Smooth muscle cell (in vitro differentiated cells): ENCODE measurements at regions not wholly inside any gene's neighbourhood (a gene's known extent, or its start where the extent isn't known, plus 50 kb on each side); places are given as distances from the start of the nearest gene placed in this dataset.

ENCODE experiments used
- DNase-seq: peaks from one replicate; lab custom pipeline; 2025; ENCODE audit not compliant: unreplicated experiment; lab: John Stamatoyannopoulos, UW
- H2AFZ ChIP-seq: fragments of 200-600 bp; sonication (generic); 2 replicates; pipeline ENCODE4 v1.6.0; 2016; ENCODE audit warnings: antibody characterized with exemption, low read depth, mild to moderate bottlenecking
- H3F3A ChIP-seq: fragments of 200-600 bp; sonication (generic); 2 replicates; pipeline ENCODE4 v1.6.0; 2017; ENCODE audit warnings: antibody characterized with exemption, low read depth
- H3K27ac ChIP-seq: fragments of 200-600 bp; sonication (generic); 2 replicates; pipeline ENCODE4 v1.5.1; 2016; ENCODE audit warnings: low read depth, mild to moderate bottlenecking
- H3K27me3 ChIP-seq: fragments of 200-600 bp; sonication (generic); 2 replicates; pipeline ENCODE4 v1.6.1; 2016; ENCODE audit warnings: low read depth, mild to moderate bottlenecking
- H3K36me3 ChIP-seq: fragments of 200-600 bp; sonication (generic); 2 replicates; pipeline ENCODE4 v1.5.1; 2016; ENCODE audit warnings: low read depth
- H3K4me1 ChIP-seq: fragments of 200-600 bp; sonication (generic); 2 replicates; pipeline ENCODE4 v1.5.1; 2016; ENCODE audit warnings: low read depth
- H3K4me2 ChIP-seq: fragments of 200-600 bp; sonication (generic); 2 replicates; pipeline ENCODE4 v1.6.0; 2016; ENCODE audit warnings: mild to moderate bottlenecking
- H3K4me3 ChIP-seq: fragments of 200-600 bp; sonication (generic); 2 replicates; pipeline ENCODE4 v1.5.1; 2016; ENCODE audit warnings: mild to moderate bottlenecking
- H3K79me2 ChIP-seq: fragments of 200-600 bp; sonication (generic); 2 replicates; pipeline ENCODE4 v1.6.0; 2016; ENCODE audit warnings: low read depth, mild to moderate bottlenecking
- H3K9ac ChIP-seq: fragments of 200-600 bp; sonication (generic); 2 replicates; pipeline ENCODE4 v1.6.0; 2016; ENCODE audit warnings: low read depth
- H3K9me3 ChIP-seq: fragments of 200-600 bp; sonication (generic); replicated peaks from 2 replicates; pipeline ENCODE4 v1.5.1; 2016; ENCODE audit warnings: low read depth
- H4K20me1 ChIP-seq: fragments of 200-600 bp; sonication (generic); 2 replicates; pipeline ENCODE4 v1.6.0; 2016; ENCODE audit warnings: low read depth
- WGBS: methylation state at CpG from one replicate; pipeline ENCODE4 v1.1.7; 2016; ENCODE audit warnings: low lambda C conversion rate; 5-methylcytosine and 5-hydroxymethylcytosine counted together
- TF ChIP-seq, protein P1 (sequence below): fragments of 200-600 bp; sonication (generic); IDR thresholded peaks from 2 replicates; pipeline ENCODE4 v1.5.1; 2017; ENCODE audit warnings: borderline replicate concordance, mild to moderate bottlenecking, antibody characterized with exemption; ENCODE audit not compliant: insufficient read depth, poor library complexity, severe bottlenecking

DNA sequence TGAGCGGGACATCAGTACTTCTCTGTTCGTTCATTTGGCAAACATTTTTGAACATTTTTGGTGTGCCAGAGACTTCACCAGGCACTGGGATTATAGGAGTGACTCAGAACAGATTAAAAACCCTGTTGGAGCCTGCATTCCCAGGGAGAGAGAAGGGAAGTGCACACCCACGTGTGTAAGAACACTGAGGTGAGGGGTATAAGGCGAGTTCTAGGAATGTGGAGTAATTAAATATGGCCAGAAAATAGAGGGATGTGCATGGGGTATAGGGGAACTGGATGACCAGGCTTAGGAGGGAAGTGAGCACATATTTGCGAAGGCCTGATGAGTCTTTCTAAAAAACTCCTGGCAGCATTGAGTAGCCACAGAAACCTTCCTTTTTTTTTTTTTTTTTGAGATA lies 401.2 kb upstream of the C2CD4B start:
- Histone ChIP-seq H3K36me3 (no peaks in the 10 kb centered on the region), H3K27me3 (no peaks in the 10 kb centered on the region), H3F3A (peaks cover 13% of the 10 kb centered on the region), H3K4me2 (peak overlapping the region; percentile 16), H3K9me3 (no peaks in the 10 kb centered on the region), H4K20me1 (peaks cover 40% of the 10 kb centered on the region), H3K4me1 (peaks cover 6% of the 10 kb centered on the region), H3K79me2 (no peaks in the 10 kb centered on the region), H3K9ac (no peak overlapping the region), H2AFZ (no peak overlapping the region), H3K4me3 (no peak overlapping the region), H3K27ac (no peak overlapping the region)
- DNase-seq = no peak
- TF ChIP-seq, protein P1, sequence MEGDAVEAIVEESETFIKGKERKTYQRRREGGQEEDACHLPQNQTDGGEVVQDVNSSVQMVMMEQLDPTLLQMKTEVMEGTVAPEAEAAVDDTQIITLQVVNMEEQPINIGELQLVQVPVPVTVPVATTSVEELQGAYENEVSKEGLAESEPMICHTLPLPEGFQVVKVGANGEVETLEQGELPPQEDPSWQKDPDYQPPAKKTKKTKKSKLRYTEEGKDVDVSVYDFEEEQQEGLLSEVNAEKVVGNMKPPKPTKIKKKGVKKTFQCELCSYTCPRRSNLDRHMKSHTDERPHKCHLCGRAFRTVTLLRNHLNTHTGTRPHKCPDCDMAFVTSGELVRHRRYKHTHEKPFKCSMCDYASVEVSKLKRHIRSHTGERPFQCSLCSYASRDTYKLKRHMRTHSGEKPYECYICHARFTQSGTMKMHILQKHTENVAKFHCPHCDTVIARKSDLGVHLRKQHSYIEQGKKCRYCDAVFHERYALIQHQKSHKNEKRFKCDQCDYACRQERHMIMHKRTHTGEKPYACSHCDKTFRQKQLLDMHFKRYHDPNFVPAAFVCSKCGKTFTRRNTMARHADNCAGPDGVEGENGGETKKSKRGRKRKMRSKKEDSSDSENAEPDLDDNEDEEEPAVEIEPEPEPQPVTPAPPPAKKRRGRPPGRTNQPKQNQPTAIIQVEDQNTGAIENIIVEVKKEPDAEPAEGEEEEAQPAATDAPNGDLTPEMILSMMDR = no peak
- 37% methylated on average over 5 of the region's 5 CpGs for WGBS

DNA sequence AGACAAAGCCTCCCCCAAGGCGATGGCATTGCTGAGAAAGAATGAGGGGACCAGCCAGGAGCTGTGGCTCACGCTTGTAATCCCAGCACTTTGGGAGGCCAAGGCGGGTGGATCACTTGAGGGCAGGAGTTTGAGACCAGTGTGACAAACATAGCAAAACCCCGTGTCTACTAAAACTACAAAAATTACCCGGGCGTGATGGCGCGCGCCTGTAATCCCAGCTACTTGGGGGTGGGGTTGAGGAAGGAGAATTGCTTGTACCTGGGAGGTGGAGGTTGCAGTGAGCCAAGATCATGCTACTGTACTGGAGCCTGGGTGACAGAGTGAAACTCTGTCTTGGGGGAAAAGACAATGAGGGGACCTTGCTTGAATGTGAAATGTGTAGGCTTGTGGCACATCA lies 402.4 kb upstream of the C2CD4B start:
- 85% methylated on average over 9 of the region's 9 CpGs for WGBS

DNA sequence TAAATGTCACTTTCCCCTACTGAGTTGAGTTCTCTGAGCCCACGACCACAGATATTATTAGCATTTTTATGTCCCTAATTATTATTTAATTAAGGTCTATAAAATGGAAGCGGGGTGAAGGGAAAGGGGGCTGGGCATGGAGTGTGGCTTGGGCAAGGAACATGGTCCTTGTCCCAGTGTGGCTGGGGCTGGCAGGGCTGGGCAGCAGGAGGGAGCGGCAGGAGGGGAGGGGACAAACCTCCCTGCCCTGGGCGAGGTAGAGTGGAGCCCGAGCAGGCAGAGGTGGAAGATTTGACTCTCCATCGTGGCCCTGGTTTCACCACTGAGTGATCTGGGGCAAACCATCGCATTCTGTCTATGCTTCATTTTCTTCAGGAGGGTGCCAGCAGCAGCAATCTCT lies 402.9 kb upstream of the C2CD4B start:
- Histone ChIP-seq H2AFZ (no peak overlapping the region), H3K36me3 (no peaks in the 10 kb centered on the region), H3K27me3 (no peaks in the 10 kb centered on the region), H3K4me3 (no peak overlapping the region), H3K27ac (no peak overlapping the region), H3K9me3 (no peaks in the 10 kb centered on the region), H3K4me2 (no peak overlapping the region), H3K79me2 (no peaks in the 10 kb centered on the region), H3F3A (peaks cover 13% of the 10 kb centered on the region), H3K9ac (no peak overlapping the region), H3K4me1 (peaks cover 6% of the 10 kb centered on the region), H4K20me1 (peaks cover 53% of the 10 kb centered on the region)
- 93% methylated on average over 7 of the region's 7 CpGs for WGBS
- TF ChIP-seq, protein P1 = no peak
- no peak for DNase-seq

More for the DNA sequence above, 402.4 kb upstream of the C2CD4B start:
- no peak overlapping the region for H2AFZ ChIP-seq
- peaks cover 48% of the 10 kb centered on the region for H4K20me1 ChIP-seq
- no peak overlapping the region for H3K4me2 ChIP-seq
- no peaks in the 10 kb centered on the region for H3K79me2 ChIP-seq
- H3K27me3 ChIP-seq = no peaks in the 10 kb centered on the region
- no peak for DNase-seq
- peaks cover 13% of the 10 kb centered on the region for H3F3A ChIP-seq
- H3K9ac ChIP-seq = no peak overlapping the region
- no peak overlapping the region for H3K27ac ChIP-seq
- H3K4me1 ChIP-seq = peaks cover 6% of the 10 kb centered on the region
- TF ChIP-seq, protein P1 = no peak
- no peaks in the 10 kb centered on the region for H3K9me3 ChIP-seq
- H3K4me3 ChIP-seq = no peak overlapping the region
- no peaks in the 10 kb centered on the region for H3K36me3 ChIP-seq

DNA sequence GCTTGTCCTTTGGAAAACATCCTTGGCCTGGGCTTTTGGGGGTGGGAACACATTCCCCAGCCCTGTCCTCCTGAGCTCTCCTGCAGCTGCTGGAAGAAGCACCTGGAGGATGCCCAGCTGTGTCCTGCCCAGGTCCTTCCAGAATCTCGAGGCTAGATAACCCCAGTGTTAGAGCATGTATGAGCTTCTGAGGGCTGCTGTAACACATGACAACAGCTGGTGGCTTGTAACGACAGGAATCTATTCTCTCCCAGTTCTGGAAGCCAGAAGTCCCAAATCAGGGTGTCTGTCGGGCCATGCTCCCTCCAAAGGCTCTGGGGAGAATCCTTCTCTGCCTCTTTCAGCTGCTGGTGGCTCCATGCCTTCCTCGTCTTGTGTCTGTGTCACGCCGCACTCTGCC lies 403.6 kb upstream of the C2CD4B start:
- no peak for DNase-seq
- no peaks in the 10 kb centered on the region for H3K36me3 ChIP-seq
- no peak overlapping the region for H3K27ac ChIP-seq
- H3K79me2 ChIP-seq = no peaks in the 10 kb centered on the region
- H3K4me2 ChIP-seq = no peak overlapping the region
- H3K9me3 ChIP-seq = no peaks in the 10 kb centered on the region
- H4K20me1 ChIP-seq = peaks cover 60% of the 10 kb centered on the region
- no peak overlapping the region for H2AFZ ChIP-seq
- no peak overlapping the region for H3K4me3 ChIP-seq
- no peaks in the 10 kb centered on the region for H3K27me3 ChIP-seq
- WGBS = 94% methylated on average over 6 of the region's 6 CpGs
- TF ChIP-seq, protein P1 = no peak
- H3K4me1 ChIP-seq = peaks cover 6% of the 10 kb centered on the region
- no peak overlapping the region for H3K9ac ChIP-seq
- H3F3A ChIP-seq = peaks cover 13% of the 10 kb centered on the region
